GM18505 (cell line): ENCODE measurements at regions not wholly inside any gene's neighbourhood (a gene's known extent, or its start where the extent isn't known, plus 50 kb on each side); places are given as distances from the start of the nearest gene placed in this dataset.

Experiments used
- ATAC-seq: cut with Tn5 transposase; IDR thresholded peaks from one replicate; pipeline ENCODE4 v1.9.1; 2021; ENCODE audit not compliant: unreplicated experiment
- POLR2A ChIP-seq: IDR thresholded peaks from 4 replicates; pipeline ENCODE4 v1.6.1; 2011; ENCODE audit warnings: borderline replicate concordance; ENCODE audit not compliant: insufficient read depth, insufficient read length; ENCODE audit errors: extremely low read depth

DNA sequence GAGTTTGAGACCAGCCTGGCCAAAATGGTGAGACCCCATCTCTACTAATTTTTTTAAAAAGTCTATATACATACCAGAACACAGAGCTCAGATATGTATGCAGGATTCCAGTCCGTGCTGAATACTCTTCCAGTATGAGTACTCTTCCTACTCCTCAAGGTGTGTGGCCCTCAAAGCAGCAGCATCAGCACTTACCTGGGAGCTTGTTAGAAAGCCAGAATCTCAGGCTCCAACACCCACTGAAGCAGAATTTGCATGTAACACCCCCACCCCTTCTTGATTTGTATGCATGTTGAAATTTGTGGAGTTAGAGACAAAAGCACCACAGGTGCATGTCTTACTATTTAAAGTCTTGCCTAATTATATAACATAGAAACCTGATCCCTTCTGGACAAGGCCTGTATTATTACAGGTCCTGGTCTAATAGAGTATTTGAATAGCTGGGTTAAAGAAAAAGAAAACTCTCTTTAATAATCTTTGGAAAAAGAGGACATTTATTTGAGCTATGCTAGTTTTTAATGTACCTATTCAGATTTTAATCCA lies 50.3 kb upstream of the NFE2L2 start:
- TF ChIP-seq POLR2A = no peak
- ATAC-seq = no peak

DNA sequence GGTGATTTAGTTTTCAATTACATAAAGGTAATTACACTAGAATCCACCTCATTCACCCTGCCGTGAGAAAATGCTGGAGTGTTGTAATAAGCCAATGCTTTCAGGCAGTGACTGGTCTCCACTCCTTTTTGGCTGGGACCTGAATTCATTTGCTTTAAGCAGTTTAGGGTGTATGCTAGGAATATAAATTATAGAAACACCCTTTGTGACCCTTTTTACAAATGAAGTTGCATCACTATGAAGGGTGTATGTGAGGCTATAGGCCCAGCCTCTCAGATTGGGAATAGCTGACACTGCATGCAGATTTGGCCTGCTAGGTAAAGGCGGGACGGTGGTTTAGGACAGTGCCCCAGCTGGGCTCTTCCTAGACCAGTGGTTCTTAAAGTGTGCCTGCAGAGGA lies 50.8 kb upstream of the NFE2L2 start:
- no peak for TF ChIP-seq POLR2A
- no peak for ATAC-seq

GRCh38 chr2:177316756-177317155 lies 52.2 kb upstream of the NFE2L2 start:
- no peak for TF ChIP-seq POLR2A
- ATAC-seq = no peak

DNA sequence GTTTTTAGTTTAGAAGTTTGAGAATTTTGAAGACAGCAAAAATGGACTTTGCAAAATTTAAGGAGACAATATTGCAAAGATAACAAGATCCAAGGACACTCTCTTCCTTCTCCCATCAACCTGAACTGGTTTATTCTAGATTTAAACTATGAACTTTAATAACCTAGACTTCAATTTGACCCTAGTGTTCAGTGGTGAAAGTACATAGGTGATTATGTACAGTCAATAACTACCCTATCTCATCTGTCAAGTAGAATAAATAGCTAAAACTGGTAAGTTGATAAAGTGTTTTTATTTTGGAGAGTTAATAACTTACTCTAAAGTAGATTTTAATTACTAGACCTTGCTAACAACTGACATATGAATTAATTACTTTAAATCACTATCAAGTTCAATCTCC lies 52.9 kb upstream of the NFE2L2 start:
- no peak for TF ChIP-seq POLR2A
- ATAC-seq = no peak

DNA sequence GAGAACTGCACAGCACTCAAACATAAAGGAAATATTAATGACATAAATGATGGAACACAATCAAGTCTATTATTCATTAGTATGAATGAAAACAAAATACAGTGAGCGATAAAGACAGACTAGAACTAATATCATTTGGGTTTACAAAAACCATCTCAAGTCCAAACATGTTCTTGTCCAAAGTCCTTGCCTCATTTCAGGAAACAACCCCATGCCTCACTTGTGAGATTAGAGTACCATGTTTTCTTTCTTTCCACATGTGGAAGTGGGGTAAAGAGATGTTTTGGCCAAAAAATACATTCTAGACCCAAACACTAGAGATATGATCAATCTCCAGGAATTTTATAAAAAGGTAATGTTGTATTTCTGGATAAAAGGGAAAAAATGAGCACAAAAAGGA lies 53.3 kb upstream of the NFE2L2 start:
- ATAC-seq = no peak
- no peak for TF ChIP-seq POLR2A

DNA sequence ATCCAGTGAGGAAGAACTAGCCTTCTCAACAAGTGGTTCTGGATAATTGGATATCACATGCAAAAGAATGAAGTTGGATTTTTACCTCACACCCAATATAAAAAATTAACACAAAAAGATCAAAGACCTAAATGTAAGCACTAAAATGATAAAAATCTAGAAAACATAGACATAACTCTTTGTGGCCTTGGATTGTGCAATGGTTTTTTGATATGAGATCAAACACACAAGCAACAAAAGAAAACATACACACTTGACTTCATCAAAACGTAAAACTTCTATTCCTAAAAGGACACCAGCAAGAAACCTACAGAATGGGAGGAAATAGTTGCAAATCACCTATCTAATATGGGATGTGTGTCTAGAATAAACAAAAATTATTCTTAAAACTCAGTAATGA lies 54.1 kb upstream of the NFE2L2 start:
- ATAC-seq = no peak
- TF ChIP-seq POLR2A = no peak

DNA sequence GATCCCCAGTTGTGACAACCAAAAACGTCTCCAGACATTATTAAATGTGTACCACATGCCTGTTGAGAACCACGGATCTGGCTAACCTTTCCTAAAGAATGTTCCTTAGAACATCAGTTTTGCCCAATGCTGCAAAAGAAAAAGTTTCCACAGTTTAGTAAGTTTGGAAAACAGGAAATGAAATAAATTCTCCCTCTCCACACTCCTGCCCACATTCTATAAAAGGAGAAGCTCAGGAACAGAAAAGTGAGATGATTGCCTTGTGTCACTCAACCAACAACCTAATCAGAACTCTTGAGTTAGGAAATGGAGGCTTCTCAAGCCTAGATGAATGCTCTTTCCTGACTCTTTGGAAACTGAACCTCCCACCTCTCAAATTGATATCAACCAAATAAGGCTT lies 56.1 kb upstream of the NFE2L2 start:
- TF ChIP-seq POLR2A = no peak
- ATAC-seq = no peak

DNA sequence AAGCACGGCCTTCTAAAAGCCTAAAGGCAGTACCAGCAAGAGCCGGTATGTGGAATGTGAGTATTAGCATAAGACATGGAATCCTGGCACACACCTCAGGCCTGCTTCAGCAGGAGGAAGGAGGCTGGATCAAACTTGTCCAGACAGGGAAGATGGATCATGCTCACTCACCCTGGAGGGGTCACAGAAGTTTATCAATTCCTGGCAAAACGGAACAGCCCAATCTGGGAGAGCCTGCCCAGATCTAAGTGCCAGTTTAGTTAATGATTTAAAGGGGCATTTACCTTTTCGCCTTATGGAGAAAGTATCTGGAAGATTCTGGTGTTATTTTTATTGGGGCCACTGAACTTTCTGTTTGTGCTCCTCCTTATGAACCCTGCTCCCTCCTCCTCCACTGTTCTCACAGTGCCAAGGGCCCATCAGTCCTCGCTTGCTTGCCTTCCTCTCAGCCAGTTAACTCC lies 58.3 kb upstream of the NFE2L2 start:
- no peak for ATAC-seq
- TF ChIP-seq POLR2A = no peak

DNA sequence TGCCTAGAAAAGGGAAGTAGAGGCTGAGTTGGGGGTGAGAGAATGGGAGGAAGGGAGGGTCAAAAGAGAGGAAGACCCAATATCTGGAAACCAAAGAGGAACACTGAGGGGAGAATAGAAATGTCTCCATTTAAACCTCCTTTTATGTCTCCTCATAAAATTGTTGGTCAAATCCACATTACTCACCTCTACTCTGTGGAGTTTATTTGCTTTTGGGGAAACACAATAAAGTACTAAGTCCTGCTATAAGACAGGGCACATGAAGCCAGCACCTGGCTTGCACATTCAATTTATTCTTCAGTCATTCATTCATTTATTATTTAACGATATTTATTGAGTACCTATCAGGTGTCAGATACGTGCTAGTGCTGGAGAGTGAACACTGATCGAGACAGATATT lies 60.3 kb upstream of the NFE2L2 start:
- ATAC-seq = no peak
- no peak for TF ChIP-seq POLR2A

GRCh38 chr2:177325554-177325953 lies 61.0 kb upstream of the NFE2L2 start:
- ATAC-seq = no peak
- no peak for TF ChIP-seq POLR2A

- no peak for ATAC-seq
Measured at GRCh38 chr2:177326005-177326404, 61.5 kb upstream of the NFE2L2 start.

DNA sequence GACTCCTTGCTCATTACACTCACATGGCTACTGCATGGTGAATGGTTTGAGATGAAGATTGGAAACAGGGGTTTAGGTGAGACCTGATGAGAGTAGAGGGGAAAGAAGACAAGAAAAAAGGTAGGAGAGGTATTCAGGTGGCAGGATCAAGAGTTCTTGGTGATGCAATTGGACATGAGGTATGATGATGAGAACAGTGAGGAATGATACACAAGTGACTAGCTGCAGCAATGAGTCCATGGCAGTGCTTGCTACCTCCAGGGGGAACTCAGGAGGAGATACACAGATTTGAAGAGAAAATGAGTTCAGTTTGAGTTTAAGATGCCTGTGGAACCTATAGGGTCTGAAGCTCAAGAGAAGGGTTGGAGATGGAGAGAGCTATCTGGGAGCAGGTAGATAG lies 62.1 kb upstream of the NFE2L2 start:
- ATAC-seq = no peak

More at GRCh38 chr2:177326005-177326404, 61.5 kb upstream of the NFE2L2 start:
- no peak for TF ChIP-seq POLR2A

GRCh38 chr2:177327009-177327408 lies 62.5 kb upstream of the NFE2L2 start:
- ATAC-seq = no peak
- no peak for TF ChIP-seq POLR2A

More for the DNA sequence above, 62.1 kb upstream of the NFE2L2 start:
- no peak for TF ChIP-seq POLR2A

- no peak for TF ChIP-seq POLR2A
- ATAC-seq = no peak
Measured at GRCh38 chr2:177328056-177328455, 63.5 kb upstream of the NFE2L2 start.

- ATAC-seq = no peak
Measured at GRCh38 chr2:177329064-177329463, 63.5 kb upstream of the AGPS start.

GRCh38 chr2:177331466-177331997 lies 61.0 kb upstream of the AGPS start:
- no peak for TF ChIP-seq POLR2A
- ATAC-seq = no peak

More at GRCh38 chr2:177329064-177329463, 63.5 kb upstream of the AGPS start:
- TF ChIP-seq POLR2A = no peak
